GM10248 (cell line): ENCODE measurements at regions not wholly inside any gene's neighbourhood (a gene's known extent, or its start where the extent isn't known, plus 50 kb on each side); places are given as distances from the start of the nearest gene placed in this dataset.

Experiments used
- CTCF ChIA-PET: fragments of 300-600 bp; sonication (Branson Sonifier 250); formaldehyde crosslinking; extraction: SDS; loops from one replicate; lab custom pipeline; 2021; ENCODE audit warnings: antibody characterized with exemption; lab: Yijun Ruan, JAX
- POLR2A ChIA-PET: fragments of 350-650 bp; sonication (Branson Sonifier 250); formaldehyde crosslinking; extraction: SDS; loops from one replicate; lab custom pipeline; 2020; ENCODE audit warnings: antibody characterized with exemption; lab: Yijun Ruan, JAX
- DNase-seq: peaks from one replicate; pipeline ENCODE4 v3.0.0; 2012; ENCODE audit errors: extremely low spot score
- TF ChIP-seq, protein P1 (sequence below): IDR thresholded peaks from 2 replicates; pipeline ENCODE4 v1.5.1; 2012; ENCODE audit warnings: mild to moderate bottlenecking, low read depth; ENCODE audit errors: extremely low read depth, missing control alignments, control extremely low read depth

DNA sequence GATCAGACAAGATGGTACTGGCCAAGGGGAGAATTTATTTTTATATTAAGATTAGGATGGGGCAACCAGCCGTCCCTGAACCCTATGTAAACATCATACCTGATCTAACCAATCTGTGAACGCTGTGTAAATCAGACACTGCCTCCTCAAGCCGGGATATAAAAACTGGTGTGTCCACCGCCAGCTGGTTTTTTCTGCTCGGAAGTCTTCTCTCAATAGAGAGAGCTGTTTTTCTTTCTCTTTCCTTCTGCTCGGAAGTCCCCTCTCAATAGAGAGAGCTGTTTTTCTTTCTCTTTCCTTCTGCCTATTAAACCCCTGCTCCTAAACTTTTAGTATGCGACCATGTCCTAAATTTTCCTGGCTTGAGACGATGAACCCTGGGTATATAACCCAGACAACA is 615.5 kb upstream of the NUDT12 start:
- no peak for DNase-seq
- TF ChIP-seq, protein P1, sequence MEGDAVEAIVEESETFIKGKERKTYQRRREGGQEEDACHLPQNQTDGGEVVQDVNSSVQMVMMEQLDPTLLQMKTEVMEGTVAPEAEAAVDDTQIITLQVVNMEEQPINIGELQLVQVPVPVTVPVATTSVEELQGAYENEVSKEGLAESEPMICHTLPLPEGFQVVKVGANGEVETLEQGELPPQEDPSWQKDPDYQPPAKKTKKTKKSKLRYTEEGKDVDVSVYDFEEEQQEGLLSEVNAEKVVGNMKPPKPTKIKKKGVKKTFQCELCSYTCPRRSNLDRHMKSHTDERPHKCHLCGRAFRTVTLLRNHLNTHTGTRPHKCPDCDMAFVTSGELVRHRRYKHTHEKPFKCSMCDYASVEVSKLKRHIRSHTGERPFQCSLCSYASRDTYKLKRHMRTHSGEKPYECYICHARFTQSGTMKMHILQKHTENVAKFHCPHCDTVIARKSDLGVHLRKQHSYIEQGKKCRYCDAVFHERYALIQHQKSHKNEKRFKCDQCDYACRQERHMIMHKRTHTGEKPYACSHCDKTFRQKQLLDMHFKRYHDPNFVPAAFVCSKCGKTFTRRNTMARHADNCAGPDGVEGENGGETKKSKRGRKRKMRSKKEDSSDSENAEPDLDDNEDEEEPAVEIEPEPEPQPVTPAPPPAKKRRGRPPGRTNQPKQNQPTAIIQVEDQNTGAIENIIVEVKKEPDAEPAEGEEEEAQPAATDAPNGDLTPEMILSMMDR, result no peak
- ChIA-PET CTCF (interaction anchor here (0.7 to 1.8 kb wide), 12 partner anchors 7 to 596 kb away, joined by 3 to 11 read pairs (median 4); no protein-coding TSS in a partner anchor), POLR2A (no interaction called here)

DNA sequence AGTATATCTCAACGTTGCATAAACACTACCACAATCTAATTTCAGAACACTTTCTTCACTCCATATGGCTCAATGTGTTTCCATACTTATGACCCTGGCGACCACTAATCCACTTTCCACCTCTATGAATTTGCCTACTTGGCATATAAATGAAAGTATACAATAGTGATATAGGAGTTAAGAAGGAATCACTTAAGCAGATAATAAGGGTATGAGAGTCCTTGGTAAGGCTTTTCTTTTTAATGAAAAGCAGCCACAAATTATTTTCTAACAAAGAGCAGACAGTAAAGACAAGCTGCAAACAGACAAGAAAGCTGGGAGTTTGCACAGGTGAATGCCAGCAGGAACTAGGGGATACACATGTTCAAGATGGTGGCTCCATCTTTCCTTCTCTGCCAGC is 615.1 kb upstream of the NUDT12 start:
- ChIA-PET CTCF (interaction anchor here (1.0 to 1.7 kb wide), 5 partner anchors 11 to 593 kb away, joined by 3 to 7 read pairs (median 6); no protein-coding TSS in a partner anchor), POLR2A (no interaction called here)
- no peak for DNase-seq

DNA sequence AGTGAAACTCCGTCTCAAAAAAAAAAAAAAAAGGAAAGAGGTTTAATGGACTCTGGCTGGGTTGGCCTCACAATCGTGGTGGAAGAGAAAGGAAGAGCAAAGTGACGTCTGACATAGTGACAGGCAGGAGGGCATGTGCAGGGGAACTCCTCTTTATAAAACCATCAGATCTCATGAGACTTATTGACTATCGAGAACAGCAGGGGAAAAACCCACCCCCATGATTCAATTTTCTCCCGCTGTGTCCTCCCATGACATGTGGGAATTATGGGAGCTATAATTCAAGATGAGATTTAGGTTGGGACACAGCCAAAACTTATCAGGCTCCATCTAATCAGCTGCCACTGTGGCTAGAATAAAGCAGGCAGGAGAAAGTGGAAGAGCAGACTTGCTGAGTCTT is 610.4 kb upstream of the NUDT12 start:
- TF ChIP-seq, protein P1, result no peak
- DNase-seq, result no peak
- POLR2A ChIA-PET, result no interaction called here
- CTCF ChIA-PET, result no interaction called here

More for the DNA sequence above, 615.1 kb upstream of the NUDT12 start:
- TF ChIP-seq, protein P1, result no peak

DNA sequence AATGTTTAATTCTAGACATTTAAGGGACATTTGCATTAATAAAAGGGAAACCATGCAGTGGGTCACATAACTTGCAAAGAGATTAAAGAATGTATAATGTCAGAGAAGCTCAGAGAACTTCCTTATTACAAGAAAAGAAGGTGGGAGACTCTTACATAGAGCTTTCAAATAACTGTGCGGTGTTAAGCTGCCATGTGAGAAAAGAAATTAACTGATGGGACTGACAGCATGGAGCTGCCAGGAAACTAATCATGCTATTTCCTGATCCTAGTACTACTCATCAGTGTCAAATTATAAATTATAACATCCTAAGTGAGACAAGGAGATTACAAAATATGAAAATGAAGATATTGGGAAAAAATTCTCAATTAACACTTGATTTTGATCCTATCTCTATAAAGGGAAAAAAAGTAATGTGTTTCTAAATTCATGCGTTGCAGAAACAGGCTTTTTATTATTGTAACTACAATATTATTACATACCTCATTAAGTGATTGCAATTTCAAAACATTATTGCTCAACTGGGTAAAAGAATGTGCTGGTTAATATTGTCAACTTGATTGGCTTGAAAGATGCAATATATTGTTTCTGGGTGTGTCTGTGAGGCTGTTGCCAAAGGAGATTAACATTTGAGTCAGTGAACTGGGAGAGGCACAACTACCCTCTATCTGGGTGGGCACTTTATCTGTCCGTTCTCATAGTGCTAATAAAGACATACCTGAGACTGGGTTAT is 609.5 kb upstream of the NUDT12 start:
- ChIA-PET CTCF (no interaction called here), POLR2A (no interaction called here)
- no peak for DNase-seq
- TF ChIP-seq, protein P1, result no peak

DNA sequence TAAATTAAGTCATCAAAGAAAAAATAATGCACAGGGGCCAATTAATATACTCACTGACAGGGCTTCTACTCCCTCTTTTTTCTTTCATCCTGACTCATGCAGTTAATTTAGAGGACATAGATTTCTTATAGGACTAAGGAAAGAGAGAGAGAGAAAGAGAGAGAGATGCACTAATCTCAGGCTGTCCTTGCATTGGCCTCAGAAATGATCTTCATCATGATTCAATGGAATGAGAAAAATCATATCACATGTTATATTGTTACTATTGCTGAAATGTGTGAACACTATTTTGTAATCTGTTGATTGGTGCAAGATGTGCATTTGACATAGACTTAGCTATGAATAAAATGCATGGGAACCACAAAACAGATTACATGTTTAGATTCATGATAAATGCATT is 608.3 kb upstream of the NUDT12 start:
- POLR2A ChIA-PET, result no interaction called here
- TF ChIP-seq, protein P1, result no peak
- CTCF ChIA-PET, result interaction anchor here (1.5 kb wide), 1 partner anchor 8 kb away, joined by 4 read pairs; no protein-coding TSS in a partner anchor
- no peak for DNase-seq

DNA sequence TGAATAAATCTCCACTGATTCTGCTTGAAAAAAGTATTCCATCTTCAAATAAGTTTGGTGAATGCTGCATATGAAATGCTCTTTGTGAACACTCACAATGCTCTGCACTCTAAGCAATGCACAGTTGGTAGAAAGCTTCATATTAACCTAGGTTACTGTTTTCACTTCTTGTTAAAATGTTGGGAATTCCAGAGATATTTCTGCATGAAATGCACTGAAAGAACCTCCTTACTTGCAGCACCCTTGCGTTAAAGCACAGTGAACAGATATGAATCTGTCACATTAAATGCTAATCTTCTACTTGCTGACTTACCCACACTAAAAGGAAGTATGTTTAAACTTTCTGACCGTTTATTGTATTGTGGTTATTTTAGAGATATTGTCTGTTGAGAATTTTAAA is 584.1 kb upstream of the NUDT12 start:
- POLR2A ChIA-PET, result no interaction called here
- CTCF ChIA-PET, result interaction anchor here (0.9 kb wide), 1 partner anchor 14 kb away, joined by 3 read pairs; no protein-coding TSS in a partner anchor
- TF ChIP-seq, protein P1, result no peak
- no peak for DNase-seq
